Uterus (tissue), 2 donors: ENCODE measurements at regions not wholly inside any gene's neighbourhood (a gene's known extent, or its start where the extent isn't known, plus 50 kb on each side); places are given as distances from the start of the nearest gene placed in this dataset.

Experiments
- CTCF ChIP-seq, 4 experiments: fragments of 200-600 bp in 2 of 4; fragments of 450-650 bp in 2 of 4; sonication (generic) in 2 of 4; IDR thresholded peaks; one replicate each; pipeline ENCODE4 v1.5.1; 2016 to 2019; ENCODE audit warnings: antibody characterized with exemption in 4 of 4, mild to moderate bottlenecking in 2 of 4, moderate library complexity in 1 of 4
- POLR2A ChIP-seq, 2 donors: fragments of 450-650 bp; IDR thresholded peaks; one replicate each; pipeline ENCODE4 v1.6.1; 2016; ENCODE audit warnings: antibody characterized with exemption in 2 of 2, mild to moderate bottlenecking in 1 of 2, moderate library complexity in 1 of 2

- no peak for TF ChIP-seq CTCF (IDR thresholded peaks at IDR 0.05)
- TF ChIP-seq POLR2A (IDR thresholded peaks at IDR 0.05), result no peak
Observed at GRCh38 chr5:88081877-88082276, 186.8 kb downstream of the TMEM161B start.
